Fibroblast of villous mesenchyme (primary cell): ENCODE measurements at regions not wholly inside any gene's neighbourhood (a gene's known extent, or its start where the extent isn't known, plus 50 kb on each side); places are given as distances from the start of the nearest gene placed in this dataset.

Experiments
- DNase-seq: peaks from one replicate; pipeline ENCODE4 v3.0.0-alpha.2; 2010; ENCODE audit warnings: low read depth
- H3K4me3 ChIP-seq: 2 replicates; pipeline ENCODE4 v1.5.1; 2011; ENCODE audit warnings: low read depth, mild to moderate bottlenecking, low read length
- TF ChIP-seq, protein P1 (sequence below): IDR thresholded peaks from 2 replicates; pipeline ENCODE4 v1.5.1; 2012; ENCODE audit warnings: low read depth, mild to moderate bottlenecking, low read length; ENCODE audit not compliant: insufficient read depth

DNA sequence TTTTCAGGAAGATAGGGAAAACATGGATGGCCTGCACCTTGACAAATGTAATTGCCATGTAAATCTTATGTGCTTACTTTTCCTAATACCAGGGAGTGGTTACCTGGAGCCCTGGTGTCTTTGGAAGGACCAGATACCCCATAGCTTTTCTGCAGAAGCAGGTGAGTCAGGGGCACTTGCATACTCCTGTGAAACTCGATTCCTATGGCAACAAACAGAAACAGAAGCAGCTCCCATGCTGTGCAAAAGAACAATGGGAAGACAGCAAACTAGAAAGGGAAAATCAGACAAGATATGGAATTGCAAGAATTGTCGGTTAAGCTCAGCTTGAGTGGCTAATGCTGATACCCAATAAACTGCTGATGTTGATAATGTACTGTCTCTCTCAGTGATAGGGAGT, 117.4 kb upstream of the AFF2 start:
- no peak overlapping the region for H3K4me3 ChIP-seq
- TF ChIP-seq, protein P1, sequence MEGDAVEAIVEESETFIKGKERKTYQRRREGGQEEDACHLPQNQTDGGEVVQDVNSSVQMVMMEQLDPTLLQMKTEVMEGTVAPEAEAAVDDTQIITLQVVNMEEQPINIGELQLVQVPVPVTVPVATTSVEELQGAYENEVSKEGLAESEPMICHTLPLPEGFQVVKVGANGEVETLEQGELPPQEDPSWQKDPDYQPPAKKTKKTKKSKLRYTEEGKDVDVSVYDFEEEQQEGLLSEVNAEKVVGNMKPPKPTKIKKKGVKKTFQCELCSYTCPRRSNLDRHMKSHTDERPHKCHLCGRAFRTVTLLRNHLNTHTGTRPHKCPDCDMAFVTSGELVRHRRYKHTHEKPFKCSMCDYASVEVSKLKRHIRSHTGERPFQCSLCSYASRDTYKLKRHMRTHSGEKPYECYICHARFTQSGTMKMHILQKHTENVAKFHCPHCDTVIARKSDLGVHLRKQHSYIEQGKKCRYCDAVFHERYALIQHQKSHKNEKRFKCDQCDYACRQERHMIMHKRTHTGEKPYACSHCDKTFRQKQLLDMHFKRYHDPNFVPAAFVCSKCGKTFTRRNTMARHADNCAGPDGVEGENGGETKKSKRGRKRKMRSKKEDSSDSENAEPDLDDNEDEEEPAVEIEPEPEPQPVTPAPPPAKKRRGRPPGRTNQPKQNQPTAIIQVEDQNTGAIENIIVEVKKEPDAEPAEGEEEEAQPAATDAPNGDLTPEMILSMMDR: no peak
- no peak for DNase-seq

DNA sequence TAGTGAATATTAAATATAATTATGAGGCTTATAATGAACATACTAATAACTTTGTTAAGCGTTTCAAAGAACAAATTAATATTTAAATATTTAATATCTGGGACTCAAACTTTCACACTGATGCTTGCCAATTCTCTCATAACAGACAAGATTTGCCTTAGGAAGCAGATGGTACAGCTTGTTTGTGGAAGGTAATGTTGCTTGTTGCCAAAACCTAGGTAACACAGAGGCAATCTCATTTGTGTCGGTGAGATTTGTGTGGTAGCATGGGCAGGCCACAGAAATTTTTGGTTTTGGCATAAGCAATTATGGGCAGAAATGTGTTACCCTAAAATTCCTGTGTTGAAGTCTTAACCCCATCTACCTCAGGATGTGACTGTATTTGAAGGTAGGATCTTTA, 114.9 kb upstream of the AFF2 start:
- TF ChIP-seq, protein P1: no peak
- no peak overlapping the region for H3K4me3 ChIP-seq
- DNase-seq: no peak

DNA sequence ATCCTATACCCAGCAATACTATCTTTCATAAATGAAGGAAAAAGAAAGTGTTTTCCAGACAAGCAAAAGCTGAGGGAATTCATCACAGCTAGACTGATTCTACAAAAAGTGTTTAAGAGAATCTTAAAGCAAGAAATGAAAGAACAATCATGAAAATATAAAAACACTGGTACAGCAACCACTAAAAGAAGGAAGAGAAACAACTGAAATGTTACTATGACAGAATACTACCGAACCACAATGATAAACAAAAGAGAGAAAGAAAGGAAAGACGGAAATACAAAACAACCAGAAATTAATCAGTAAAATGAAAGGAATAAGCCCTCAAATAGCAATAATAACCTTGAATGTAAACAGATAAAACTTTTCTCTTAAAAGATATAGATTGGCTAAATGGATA, 110.8 kb upstream of the AFF2 start:
- TF ChIP-seq, protein P1: no peak
- no peak overlapping the region for H3K4me3 ChIP-seq
- no peak for DNase-seq

DNA sequence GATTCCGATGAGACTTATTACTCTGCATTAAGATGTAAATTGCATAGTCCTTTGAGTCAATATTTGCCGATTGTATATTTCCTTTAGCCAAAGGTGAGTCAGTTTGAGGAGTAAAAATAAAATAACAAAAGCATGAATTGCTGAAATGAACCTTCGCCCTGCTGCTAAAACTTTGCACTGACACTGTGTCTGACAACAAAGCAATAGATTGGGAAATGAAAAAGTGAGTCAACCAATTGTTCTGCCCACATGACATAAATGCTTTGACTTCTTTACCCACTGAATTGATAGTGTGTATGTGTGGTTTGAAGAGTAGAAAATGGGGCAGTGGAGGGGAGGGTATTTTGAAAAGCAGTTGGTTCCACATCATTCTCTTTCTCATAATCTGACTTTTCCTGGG, 88.4 kb upstream of the AFF2 start:
- no peak for DNase-seq
- TF ChIP-seq, protein P1: no peak
- H3K4me3 ChIP-seq: no peak overlapping the region

DNA sequence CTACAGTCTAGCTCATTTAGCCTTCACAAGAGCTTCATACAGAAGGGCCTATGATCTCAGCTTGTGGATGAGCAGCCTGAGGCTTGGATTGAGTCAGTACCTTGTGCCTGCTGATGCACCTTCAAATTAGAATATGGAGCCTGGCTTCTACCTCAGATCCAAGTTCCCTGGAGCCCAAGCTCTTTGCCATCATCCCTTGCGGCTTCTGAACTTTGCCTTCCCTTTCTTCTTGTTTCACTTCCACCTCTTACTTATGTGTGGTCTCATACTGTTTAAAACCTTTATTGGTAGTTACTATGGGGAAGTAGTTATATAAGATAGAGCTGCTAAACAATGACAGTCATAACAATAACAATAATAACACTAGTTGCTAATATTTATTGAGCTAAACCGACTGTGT, 84.3 kb upstream of the AFF2 start:
- TF ChIP-seq, protein P1: no peak
- no peak overlapping the region for H3K4me3 ChIP-seq
- no peak for DNase-seq

DNA sequence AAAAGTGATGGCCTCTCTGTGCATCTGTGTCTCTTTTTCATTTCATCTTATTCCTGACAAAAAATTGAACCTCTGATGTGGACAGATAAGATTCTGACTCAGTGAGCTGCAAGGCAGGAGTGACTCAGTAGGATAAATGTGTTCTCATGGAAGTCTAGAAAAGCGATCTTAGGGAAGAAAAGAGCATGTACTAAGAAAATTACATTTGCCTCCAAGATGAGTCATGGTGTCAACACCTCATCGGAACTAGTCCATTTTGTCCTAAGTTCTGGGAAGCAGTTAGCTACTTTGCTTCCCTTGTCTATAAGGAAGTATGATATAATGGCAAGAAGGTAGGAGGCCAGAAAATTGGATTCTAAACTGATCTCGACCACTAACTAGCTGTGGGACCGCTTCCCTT, 83.5 kb upstream of the AFF2 start:
- no peak for DNase-seq
- TF ChIP-seq, protein P1: no peak
- H3K4me3 ChIP-seq: no peak overlapping the region

DNA sequence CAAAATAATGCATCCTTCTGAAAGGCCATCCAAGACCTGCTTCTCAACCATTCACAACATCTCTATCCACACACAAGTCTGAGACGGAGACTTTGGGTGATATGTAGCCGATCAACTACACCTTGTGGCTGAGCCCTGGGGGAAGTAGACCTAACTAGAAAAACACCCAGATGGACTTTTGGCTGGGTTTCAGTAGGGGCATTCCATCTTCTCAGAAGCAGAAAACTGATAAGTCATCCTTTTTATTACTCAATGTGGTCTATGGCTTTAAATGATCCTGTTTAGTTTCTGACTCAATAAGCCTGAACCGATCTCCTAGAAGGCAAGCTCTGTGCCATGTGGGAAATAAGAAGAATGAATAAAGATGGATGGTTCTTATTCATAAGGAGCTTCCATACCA, 82.5 kb upstream of the AFF2 start:
- DNase-seq: no peak
- TF ChIP-seq, protein P1: no peak
- H3K4me3 ChIP-seq: no peak overlapping the region
